ENCODE measurements at regions not wholly inside any gene's neighbourhood (a gene's known extent, or its start where the extent isn't known, plus 50 kb on each side); places are given as distances from the start of the nearest gene placed in this dataset.
"Not testable (repeated sequence)": the region's sequence is repeated elsewhere in the genome, so short reads cannot be mapped to it uniquely, and the experiment has no call there.

GRCh38 chr4:18627447-18628005 lies 606.0 kb upstream of the LCORL start:
- FAIRE-seq, result no peak
- no peak for DNase-seq (ENCODE audit: low spot score)

- no peak for DNase-seq (ENCODE audit: low spot score)
- no peak for FAIRE-seq
Measured at GRCh38 chr4:18626996-18627395, 605.4 kb upstream of the LCORL start.

DNA sequence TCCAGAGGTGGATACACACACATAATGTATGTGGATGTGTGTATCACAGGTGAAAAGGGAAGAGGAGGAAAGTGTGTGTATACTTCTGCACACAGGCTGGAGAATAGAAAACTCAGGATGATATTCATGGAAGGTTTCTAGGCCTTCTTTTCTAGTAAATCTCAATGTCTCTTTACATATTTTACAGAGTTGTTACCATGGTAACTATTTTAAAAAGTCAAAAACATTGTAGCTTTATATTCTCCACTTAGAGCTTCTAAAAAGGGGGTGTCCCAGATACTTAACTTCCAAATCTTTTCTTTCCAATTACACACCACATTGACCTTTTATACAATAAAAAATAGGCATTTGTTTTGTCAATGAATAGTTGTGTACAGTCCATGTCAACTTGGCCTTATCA lies 604.8 kb upstream of the LCORL start:
- DNase-seq (ENCODE audit: low spot score) (no peak), FAIRE-seq (no peak)

- FAIRE-seq, result no peak
- DNase-seq (ENCODE audit: low spot score), result no peak
Measured at GRCh38 chr4:18621186-18621585, 599.6 kb upstream of the LCORL start.

GRCh38 chr4:18616720-18617119 lies 595.2 kb upstream of the LCORL start:
- DNase-seq (ENCODE audit: low spot score) (no peak), FAIRE-seq (no peak)

DNA sequence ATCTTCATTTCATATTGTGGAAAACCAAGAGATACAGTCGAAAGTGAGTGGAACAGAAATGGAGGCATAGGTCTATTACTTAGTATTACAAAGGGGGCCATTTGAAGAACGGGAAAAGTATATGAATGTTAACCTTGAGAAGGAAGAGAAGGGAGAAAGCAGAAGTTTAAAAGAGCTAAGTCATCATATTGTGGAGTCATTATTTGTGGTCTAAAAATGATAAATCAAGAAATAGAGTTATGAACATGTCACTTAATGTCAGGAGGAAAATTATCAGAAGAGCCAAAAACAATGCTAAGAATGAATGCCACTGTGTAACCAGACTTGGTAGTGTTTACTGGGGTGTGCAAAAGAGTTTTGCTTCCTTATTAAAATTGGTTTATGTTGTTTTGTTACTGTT lies 589.5 kb upstream of the LCORL start:
- FAIRE-seq (no peak), DNase-seq (ENCODE audit: low spot score) (no peak)

- no peak for FAIRE-seq
- no peak for DNase-seq (ENCODE audit: low spot score)
Measured at GRCh38 chr4:18608908-18609533, 587.5 kb upstream of the LCORL start.

DNA sequence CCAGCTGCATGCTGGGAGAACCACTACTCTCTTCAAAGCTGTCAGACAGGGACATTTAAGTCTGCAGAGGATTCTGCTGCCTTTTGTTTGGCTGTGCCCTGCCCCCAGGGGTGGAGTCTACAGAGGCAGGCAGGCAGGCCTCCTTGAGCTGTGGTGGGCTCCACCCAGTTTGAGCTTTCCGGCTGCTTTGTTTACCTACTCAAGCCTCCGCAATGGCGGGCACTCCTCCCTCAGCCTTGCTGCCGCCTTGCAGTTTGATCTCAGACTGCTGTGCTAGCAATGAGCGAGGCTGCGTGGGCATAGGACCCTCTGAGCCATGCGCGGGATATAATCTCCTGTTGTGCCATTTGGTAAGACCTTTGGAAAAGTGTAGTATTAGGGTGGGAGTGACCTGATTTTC lies 581.1 kb upstream of the LCORL start:
- DNase-seq (ENCODE audit: low spot score); FAIRE-seq: not testable (repeated sequence)

DNA sequence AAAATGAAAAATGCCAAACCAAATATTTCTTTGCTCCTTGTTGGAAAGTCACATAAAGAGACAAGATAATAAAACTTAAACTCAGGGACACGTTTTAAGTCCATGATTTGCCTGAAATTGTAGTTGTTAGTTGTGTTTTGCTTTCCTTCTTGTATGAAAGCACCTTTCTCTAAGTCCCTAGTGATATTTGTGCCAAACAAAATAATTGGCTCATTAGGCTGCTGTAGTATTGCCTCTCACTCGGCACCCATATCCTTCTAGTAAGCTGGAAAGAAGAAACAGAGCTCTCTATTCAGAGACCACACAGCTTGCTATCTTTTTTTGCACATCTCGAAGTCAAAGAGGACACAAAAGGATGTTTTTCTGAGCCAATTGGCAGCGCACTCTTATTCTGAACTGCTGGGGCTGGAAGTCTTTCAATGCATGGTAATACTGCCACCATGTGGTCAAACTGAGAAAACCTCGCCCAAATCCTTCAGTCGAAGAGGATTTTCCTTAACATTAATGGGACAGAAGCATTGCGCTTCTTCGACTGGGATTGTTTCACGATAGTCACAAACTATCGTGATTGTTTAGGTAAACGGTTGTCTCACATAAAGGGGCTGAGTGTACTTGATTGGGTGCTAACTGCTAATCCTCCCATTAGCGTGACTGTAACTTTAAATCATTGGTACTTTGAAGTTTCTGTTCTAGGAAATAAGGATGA lies 571.9 kb upstream of the LCORL start:
- peak; percentile 47 for FAIRE-seq
- peak; percentile 41 for DNase-seq (ENCODE audit: low spot score)

GRCh38 chr4:18582841-18583240 lies 561.3 kb upstream of the LCORL start:
- no peak for FAIRE-seq

DNA sequence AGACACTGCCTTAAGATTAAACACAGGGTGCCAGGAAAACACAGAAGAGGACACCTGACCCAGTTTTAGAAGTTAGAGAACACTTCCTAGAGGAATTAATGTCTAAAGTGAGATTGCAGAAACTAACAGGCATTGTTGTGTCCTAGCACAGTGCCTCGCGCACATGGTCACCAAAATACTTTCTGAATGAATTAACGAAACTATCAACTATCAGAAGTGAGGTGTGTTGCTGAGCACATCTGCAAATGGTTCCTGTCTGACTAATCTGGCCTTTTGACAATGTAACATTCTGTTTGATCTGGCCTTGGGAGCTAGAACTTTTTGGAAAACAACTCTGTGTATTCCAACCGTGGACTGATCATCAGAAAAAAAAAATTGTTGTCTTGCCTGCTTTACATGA lies 556.8 kb upstream of the LCORL start:
- FAIRE-seq, result no peak

More at GRCh38 chr4:18582841-18583240, 561.3 kb upstream of the LCORL start:
- no peak for DNase-seq (ENCODE audit: low spot score)

DNA sequence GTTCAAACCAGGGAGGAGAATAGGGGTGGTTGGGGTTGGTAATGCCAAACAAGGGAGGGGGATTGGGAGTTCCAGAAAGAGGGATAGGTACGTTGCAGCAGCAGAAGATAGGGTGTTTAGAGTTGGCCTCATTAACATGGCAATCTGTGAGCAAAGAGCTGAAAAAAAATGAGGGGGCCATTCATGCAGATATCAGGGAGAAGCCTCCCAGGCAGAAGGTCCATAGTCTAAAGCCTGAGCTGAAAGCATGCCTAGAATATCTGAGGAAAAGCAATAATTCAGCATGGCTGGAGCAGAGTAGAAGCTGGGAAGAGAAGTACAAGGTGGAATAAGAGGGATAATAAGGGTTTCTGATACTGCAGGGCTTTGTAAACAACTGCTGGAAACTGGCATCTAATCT lies 550.9 kb upstream of the LCORL start:
- FAIRE-seq, result no peak
- DNase-seq (ENCODE audit: low spot score), result no peak

More for the DNA sequence above, 556.8 kb upstream of the LCORL start:
- no peak for DNase-seq (ENCODE audit: low spot score)

GRCh38 chr4:18571301-18571761 lies 549.8 kb upstream of the LCORL start:
- FAIRE-seq (no peak), DNase-seq (ENCODE audit: low spot score) (no peak)

- FAIRE-seq (no peak), DNase-seq (ENCODE audit: low spot score) (no peak)
Measured at GRCh38 chr4:18570370-18570769, 548.8 kb upstream of the LCORL start.

GRCh38 chr4:18568600-18568999 lies 547.0 kb upstream of the LCORL start:
- DNase-seq (ENCODE audit: low spot score) (no peak), FAIRE-seq (no peak)

GRCh38 chr4:18566970-18567799 lies 545.6 kb upstream of the LCORL start:
- no peak for DNase-seq (ENCODE audit: low spot score)
- no peak for FAIRE-seq

GRCh38 chr4:18559492-18559891 lies 537.9 kb upstream of the LCORL start:
- no peak for FAIRE-seq
- no peak for DNase-seq (ENCODE audit: low spot score)

DNA sequence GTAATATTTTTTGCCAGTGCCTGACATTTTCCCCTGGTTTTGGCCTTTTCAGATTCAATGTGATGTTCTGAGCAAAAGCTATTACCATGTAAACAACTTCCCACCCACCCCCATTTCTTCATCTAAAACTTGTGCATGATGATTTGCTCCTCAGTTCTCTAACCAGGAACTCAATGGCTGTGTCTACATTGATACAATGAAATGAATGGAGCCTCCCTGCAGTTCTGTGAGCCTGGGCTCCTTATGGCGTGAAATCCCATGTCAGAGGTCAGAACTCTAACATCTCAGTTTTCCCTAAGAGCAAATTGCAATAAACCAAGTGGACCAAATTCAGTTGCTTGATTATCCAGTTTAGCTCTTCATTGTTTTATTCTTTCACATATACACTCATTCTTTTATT lies 534.8 kb upstream of the LCORL start:
- DNase-seq (ENCODE audit: low spot score) (no peak), FAIRE-seq (no peak)

DNA sequence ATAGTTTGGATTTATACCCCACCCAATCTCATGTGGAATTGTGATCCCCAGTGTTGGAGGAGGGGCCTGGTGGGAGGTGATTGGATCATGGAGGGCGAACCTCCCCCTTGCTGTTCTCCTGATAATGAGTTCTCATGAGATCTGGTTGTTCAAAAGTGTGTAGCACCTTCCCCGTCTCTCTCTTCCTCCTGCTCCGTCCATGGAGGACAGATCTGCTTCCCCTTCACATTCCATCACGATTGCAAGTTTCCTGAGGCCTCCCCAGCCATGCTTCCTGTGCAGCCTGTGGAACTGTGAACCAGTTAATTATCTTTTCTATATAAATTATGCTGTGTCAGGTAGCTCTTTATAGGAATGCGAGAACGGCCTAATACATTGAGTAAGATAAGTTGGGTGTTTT lies 518.8 kb upstream of the LCORL start:
- FAIRE-seq (no peak), DNase-seq (ENCODE audit: low spot score) (no peak)

DNA sequence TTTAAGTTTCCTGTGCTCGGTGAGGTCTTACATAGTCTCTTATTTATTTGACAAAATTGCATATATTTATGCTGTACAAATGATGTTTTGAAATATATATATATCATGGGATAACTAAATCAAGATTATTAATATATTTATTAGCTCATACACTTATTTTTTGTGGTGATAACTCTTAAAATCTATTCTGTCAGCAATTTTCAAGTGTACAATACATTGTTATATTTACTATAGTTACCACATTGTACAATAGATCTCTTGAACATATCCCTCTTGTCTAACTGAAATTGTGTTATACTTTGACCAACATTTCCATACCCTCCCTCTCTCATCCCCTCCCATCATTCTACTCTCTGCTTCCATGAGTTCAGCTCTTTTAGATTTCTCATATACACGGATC lies 516.6 kb upstream of the LCORL start:
- FAIRE-seq, result no peak
- DNase-seq (ENCODE audit: low spot score), result no peak

DNA sequence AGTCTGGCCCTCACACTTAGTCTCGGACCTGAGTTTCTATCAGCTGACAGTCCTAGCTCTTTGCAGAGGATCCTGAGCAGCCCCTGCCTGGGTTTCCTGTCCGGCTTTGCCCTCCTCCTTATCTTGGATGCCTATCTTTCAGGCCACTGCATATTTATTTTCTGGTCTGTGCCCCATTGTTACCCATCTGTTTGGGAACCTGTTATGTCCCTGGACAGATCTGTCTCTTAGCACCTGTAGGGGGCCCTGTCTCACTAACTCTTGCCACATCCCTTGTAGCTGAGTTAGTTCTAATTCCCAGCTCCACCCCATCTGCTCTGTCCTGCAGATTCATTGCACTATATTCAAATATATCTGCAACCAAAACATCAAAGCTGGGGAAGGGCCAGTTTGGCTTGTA lies 514.9 kb upstream of the LCORL start:
- no peak for FAIRE-seq
- DNase-seq (ENCODE audit: low spot score), result no peak

GRCh38 chr4:18535948-18536347 lies 514.4 kb upstream of the LCORL start:
- FAIRE-seq (no peak), DNase-seq (ENCODE audit: low spot score) (no peak)

All from RCC 7860 (cell line).